ENCODE measurements at regions not wholly inside any gene's neighbourhood (a gene's known extent, or its start where the extent isn't known, plus 50 kb on each side); places are given as distances from the start of the nearest gene placed in this dataset.

- ATAC-seq = no peak
- no peak for TF ChIP-seq CSDC2 (CRISPR knock-in tag; IDR thresholded peaks at IDR 0.05)
- TF ChIP-seq PATZ1 (CRISPR knock-in tag; IDR thresholded peaks at IDR 0.05; ENCODE audit: borderline replicate concordance) = no peak
- no peak for TF ChIP-seq ZNF70 (CRISPR knock-in tag; IDR thresholded peaks at IDR 0.05)
- no peak for TF ChIP-seq ESRRG (CRISPR knock-in tag; IDR thresholded peaks at IDR 0.05)
- TF ChIP-seq CREB5 (CRISPR knock-in tag; IDR thresholded peaks at IDR 0.05; ENCODE audit: low read depth) = no peak
- TF ChIP-seq ZFP30 (CRISPR knock-in tag; IDR thresholded peaks at IDR 0.05) = no peak
- TF ChIP-seq TCF4 (CRISPR knock-in tag; IDR thresholded peaks at IDR 0.05; ENCODE audit: borderline replicate concordance) = no peak
- TF ChIP-seq CSRNP3 (CRISPR knock-in tag; IDR thresholded peaks at IDR 0.05) = no peak
- TF ChIP-seq SNAI2 (CRISPR knock-in tag; IDR thresholded peaks at IDR 0.05) = no peak
- TF ChIP-seq PPARA (CRISPR knock-in tag; IDR thresholded peaks at IDR 0.05; ENCODE audit: borderline replicate concordance) = no peak
These were observed 170.6 kb downstream of the BARX2 start for GRCh38 chr11:129546266-129546665.

GRCh38 chr11:129557421-129557820, 181.8 kb downstream of the BARX2 start:
- TF ChIP-seq TSHZ2 (CRISPR knock-in tag; IDR thresholded peaks at IDR 0.05) (no peak), CSDC2 (CRISPR knock-in tag; IDR thresholded peaks at IDR 0.05) (no peak), RARB (CRISPR knock-in tag; IDR thresholded peaks at IDR 0.05) (no peak), ZFP3 (CRISPR knock-in tag; IDR thresholded peaks at IDR 0.05) (no peak), ZNF565 (CRISPR knock-in tag; conservative IDR thresholded peaks at IDR 0.05; ENCODE audit: low read depth) (no peak), OSR1 (CRISPR knock-in tag; IDR thresholded peaks at IDR 0.05) (no peak), ESRRG (CRISPR knock-in tag; IDR thresholded peaks at IDR 0.05) (no peak), ZC3H10 (CRISPR knock-in tag; IDR thresholded peaks at IDR 0.05) (no peak), GLIS3 (CRISPR knock-in tag; IDR thresholded peaks at IDR 0.05) (no peak), BACH2 (CRISPR knock-in tag; IDR thresholded peaks at IDR 0.05; ENCODE audit: borderline replicate concordance) (no peak), ISL1 (CRISPR knock-in tag; IDR thresholded peaks at IDR 0.05) (no peak), POU6F1 (CRISPR knock-in tag; IDR thresholded peaks at IDR 0.05; ENCODE audit: borderline replicate concordance, low read depth) (no peak), TCF4 (CRISPR knock-in tag; IDR thresholded peaks at IDR 0.05; ENCODE audit: borderline replicate concordance) (no peak), ZFP30 (CRISPR knock-in tag; IDR thresholded peaks at IDR 0.05) (no peak), ARNTL (CRISPR knock-in tag; IDR thresholded peaks at IDR 0.05; ENCODE audit: borderline replicate concordance, low read depth) (no peak), TOX (CRISPR knock-in tag; IDR thresholded peaks at IDR 0.05; ENCODE audit: borderline replicate concordance) (no peak), SNAI2 (CRISPR knock-in tag; IDR thresholded peaks at IDR 0.05) (no peak), ZNF70 (CRISPR knock-in tag; IDR thresholded peaks at IDR 0.05) (no peak)
- no peak for ATAC-seq

- no peak for ATAC-seq
- TF ChIP-seq POU6F1 (CRISPR knock-in tag; IDR thresholded peaks at IDR 0.05; ENCODE audit: borderline replicate concordance, low read depth) (no peak), ZC3H10 (CRISPR knock-in tag; IDR thresholded peaks at IDR 0.05) (no peak), ISL1 (CRISPR knock-in tag; IDR thresholded peaks at IDR 0.05) (no peak), ARNTL (CRISPR knock-in tag; IDR thresholded peaks at IDR 0.05; ENCODE audit: borderline replicate concordance, low read depth) (no peak), ZFP3 (CRISPR knock-in tag; IDR thresholded peaks at IDR 0.05) (no peak), PATZ1 (CRISPR knock-in tag; IDR thresholded peaks at IDR 0.05; ENCODE audit: borderline replicate concordance) (no peak), GLIS3 (CRISPR knock-in tag; IDR thresholded peaks at IDR 0.05) (no peak), CSDC2 (CRISPR knock-in tag; IDR thresholded peaks at IDR 0.05) (no peak), ZNF565 (CRISPR knock-in tag; conservative IDR thresholded peaks at IDR 0.05; ENCODE audit: low read depth) (no peak)
These were observed 193.4 kb downstream of the BARX2 start for GRCh38 chr11:129569007-129569406.
